ENCODE measurements at regions not wholly inside any gene's neighbourhood (a gene's known extent, or its start where the extent isn't known, plus 50 kb on each side); places are given as distances from the start of the nearest gene placed in this dataset.

DNA sequence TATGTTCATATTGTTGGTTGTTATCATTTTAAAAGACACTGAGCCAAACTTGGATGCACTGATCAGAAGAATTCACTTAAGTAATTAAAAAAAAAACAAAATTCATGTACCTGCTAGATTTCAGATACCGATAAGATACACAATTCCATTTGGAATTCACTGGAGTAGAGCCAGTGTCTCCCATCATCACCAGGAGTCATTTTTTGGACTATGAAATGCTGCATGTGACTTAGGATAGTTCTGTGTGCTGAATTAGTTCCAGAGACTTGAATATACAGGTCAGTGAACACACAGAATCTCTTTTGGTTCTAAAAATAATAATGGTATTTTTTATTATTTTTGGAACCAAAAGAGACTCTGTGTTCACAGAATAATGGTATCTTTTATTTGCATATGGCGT is 482.6 kb upstream of the PIK3R1 start:
- no peak for ATAC-seq
- H3K4me3 ChIP-seq: no peak overlapping the region
- H3K4me1 ChIP-seq (ENCODE audit: control insufficient read depth, insufficient read depth, low read length): no peaks in the 10 kb centered on the region
- no peak for DNase-seq (ENCODE audit: low read depth, low spot score)
- intact Hi-C loops (cut with micrococcal nuclease; ENCODE audit: unreplicated experiment) (no loop called here), in situ Hi-C loops (cut with MboI) (no loop called here)
- no peak overlapping the region for H3K4me2 ChIP-seq (ENCODE audit: control insufficient read depth, insufficient read depth)
- no peaks in the 10 kb centered on the region for H4K20me1 ChIP-seq (ENCODE audit: control insufficient read depth, insufficient read depth)
- BruUV-seq (replicated peaks): no TSS peak
- no peak overlapping the region for H2AFZ ChIP-seq (ENCODE audit: control insufficient read depth, low read depth, low read length)
- 3% methylated on average over 2 of the region's 2 CpGs for WGBS (ENCODE audit: insufficient coverage, insufficient replicate concordance, low lambda C conversion rate, missing lambda C conversion rate)
- no peak overlapping the region for H3K9ac ChIP-seq (ENCODE audit: control insufficient read depth, insufficient read depth, low read length)
- SMC1A ChIA-PET (ENCODE audit: uncharacterized antibody, unreplicated experiment): no interaction called here
- no peaks in the 10 kb centered on the region for H3K79me2 ChIP-seq (ENCODE audit: control insufficient read depth, insufficient read depth, low read length)
- H3K27me3 ChIP-seq (replicated peaks in 1 of 2; ENCODE audit: control insufficient read depth in 2 of 2, insufficient read depth in 2 of 2, low read length in 1 of 2): no peaks in the 10 kb centered on the region
- TF ChIP-seq EED (IDR thresholded peaks at IDR 0.05; ENCODE audit: low read depth): no peak
- TF ChIP-seq SMC3 (IDR thresholded peaks at IDR 0.05; ENCODE audit: borderline replicate concordance, low read length): no peak
- TF ChIP-seq FOXM1 (IDR thresholded peaks at IDR 0.05; ENCODE audit: low read depth, low read length): no peak
- TF ChIP-seq, protein P1, sequence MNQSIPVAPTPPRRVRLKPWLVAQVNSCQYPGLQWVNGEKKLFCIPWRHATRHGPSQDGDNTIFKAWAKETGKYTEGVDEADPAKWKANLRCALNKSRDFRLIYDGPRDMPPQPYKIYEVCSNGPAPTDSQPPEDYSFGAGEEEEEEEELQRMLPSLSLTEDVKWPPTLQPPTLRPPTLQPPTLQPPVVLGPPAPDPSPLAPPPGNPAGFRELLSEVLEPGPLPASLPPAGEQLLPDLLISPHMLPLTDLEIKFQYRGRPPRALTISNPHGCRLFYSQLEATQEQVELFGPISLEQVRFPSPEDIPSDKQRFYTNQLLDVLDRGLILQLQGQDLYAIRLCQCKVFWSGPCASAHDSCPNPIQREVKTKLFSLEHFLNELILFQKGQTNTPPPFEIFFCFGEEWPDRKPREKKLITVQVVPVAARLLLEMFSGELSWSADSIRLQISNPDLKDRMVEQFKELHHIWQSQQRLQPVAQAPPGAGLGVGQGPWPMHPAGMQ (IDR thresholded peaks at IDR 0.05; ENCODE audit: borderline replicate concordance): no peak
- TF ChIP-seq EP300 (IDR thresholded peaks at IDR 0.05; ENCODE audit: borderline replicate concordance in 1 of 2, control insufficient read depth in 1 of 2, low read depth in 2 of 2, low read length in 2 of 2): no peak
- no peak for TF ChIP-seq CREB1 (IDR thresholded peaks at IDR 0.05; ENCODE audit: low read depth)
- TF ChIP-seq NFIC (IDR thresholded peaks at IDR 0.05; ENCODE audit: low read depth, low read length): no peak
- TF ChIP-seq YBX1 (IDR thresholded peaks at IDR 0.05): no peak
- TF ChIP-seq SIX5 (IDR thresholded peaks at IDR 0.05; ENCODE audit: low read depth, low read length, severe bottlenecking): no peak
- TF ChIP-seq ZNF274 (IDR thresholded peaks at IDR 0.05; ENCODE audit: insufficient read depth, insufficient read length): no peak
- no peak for TF ChIP-seq MTA2 (IDR thresholded peaks at IDR 0.05; ENCODE audit: low read depth)
- TF ChIP-seq, protein P2, sequence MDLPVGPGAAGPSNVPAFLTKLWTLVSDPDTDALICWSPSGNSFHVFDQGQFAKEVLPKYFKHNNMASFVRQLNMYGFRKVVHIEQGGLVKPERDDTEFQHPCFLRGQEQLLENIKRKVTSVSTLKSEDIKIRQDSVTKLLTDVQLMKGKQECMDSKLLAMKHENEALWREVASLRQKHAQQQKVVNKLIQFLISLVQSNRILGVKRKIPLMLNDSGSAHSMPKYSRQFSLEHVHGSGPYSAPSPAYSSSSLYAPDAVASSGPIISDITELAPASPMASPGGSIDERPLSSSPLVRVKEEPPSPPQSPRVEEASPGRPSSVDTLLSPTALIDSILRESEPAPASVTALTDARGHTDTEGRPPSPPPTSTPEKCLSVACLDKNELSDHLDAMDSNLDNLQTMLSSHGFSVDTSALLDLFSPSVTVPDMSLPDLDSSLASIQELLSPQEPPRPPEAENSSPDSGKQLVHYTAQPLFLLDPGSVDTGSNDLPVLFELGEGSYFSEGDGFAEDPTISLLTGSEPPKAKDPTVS (IDR thresholded peaks at IDR 0.05; ENCODE audit: low read depth, low read length): no peak
- TF ChIP-seq, protein P3, sequence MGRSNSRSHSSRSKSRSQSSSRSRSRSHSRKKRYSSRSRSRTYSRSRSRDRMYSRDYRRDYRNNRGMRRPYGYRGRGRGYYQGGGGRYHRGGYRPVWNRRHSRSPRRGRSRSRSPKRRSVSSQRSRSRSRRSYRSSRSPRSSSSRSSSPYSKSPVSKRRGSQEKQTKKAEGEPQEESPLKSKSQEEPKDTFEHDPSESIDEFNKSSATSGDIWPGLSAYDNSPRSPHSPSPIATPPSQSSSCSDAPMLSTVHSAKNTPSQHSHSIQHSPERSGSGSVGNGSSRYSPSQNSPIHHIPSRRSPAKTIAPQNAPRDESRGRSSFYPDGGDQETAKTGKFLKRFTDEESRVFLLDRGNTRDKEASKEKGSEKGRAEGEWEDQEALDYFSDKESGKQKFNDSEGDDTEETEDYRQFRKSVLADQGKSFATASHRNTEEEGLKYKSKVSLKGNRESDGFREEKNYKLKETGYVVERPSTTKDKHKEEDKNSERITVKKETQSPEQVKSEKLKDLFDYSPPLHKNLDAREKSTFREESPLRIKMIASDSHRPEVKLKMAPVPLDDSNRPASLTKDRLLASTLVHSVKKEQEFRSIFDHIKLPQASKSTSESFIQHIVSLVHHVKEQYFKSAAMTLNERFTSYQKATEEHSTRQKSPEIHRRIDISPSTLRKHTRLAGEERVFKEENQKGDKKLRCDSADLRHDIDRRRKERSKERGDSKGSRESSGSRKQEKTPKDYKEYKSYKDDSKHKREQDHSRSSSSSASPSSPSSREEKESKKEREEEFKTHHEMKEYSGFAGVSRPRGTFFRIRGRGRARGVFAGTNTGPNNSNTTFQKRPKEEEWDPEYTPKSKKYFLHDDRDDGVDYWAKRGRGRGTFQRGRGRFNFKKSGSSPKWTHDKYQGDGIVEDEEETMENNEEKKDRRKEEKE (IDR thresholded peaks at IDR 0.05): no peak
- TF ChIP-seq ATF7 (IDR thresholded peaks at IDR 0.05; ENCODE audit: low read depth): no peak
- TF ChIP-seq JUND (IDR thresholded peaks at IDR 0.05; ENCODE audit: low read depth, low read length): no peak
- POLR2A ChIA-PET: no interaction called here
- no peak overlapping the region for H3K27ac ChIP-seq (ENCODE audit: control insufficient read depth, insufficient read depth)
- H3K9me3 ChIP-seq (replicated peaks; ENCODE audit: control insufficient read depth, insufficient read depth, low read length): no peaks in the 10 kb centered on the region
- no peak for FAIRE-seq
- RAD21 ChIA-PET (ENCODE audit: unreplicated experiment): no interaction called here
- CTCF ChIA-PET: no interaction called here
- no peaks in the 10 kb centered on the region for H3K36me3 ChIP-seq (ENCODE audit: control insufficient read depth in 2 of 2, insufficient read depth in 2 of 2, low read length in 1 of 2)
